ENCODE measurements at regions not wholly inside any gene's neighbourhood (a gene's known extent, or its start where the extent isn't known, plus 50 kb on each side); places are given as distances from the start of the nearest gene placed in this dataset.
"Not testable (repeated sequence)": the region's sequence is repeated elsewhere in the genome, so short reads cannot be mapped to it uniquely, and the experiment has no call there.

- H3K4me1 Mint-ChIP-seq (ENCODE audit: low read depth) = no peaks in the 10 kb centered on the region
- no peaks in the 10 kb centered on the region for H3K27me3 Mint-ChIP-seq (ENCODE audit: low read depth)
- H3K9me3 Mint-ChIP-seq = peaks cover 11% of the 10 kb centered on the region
- H3K4me3 Mint-ChIP-seq = no peak overlapping the region
- no peaks in the 10 kb centered on the region for H3K36me3 Mint-ChIP-seq (ENCODE audit: low read depth)
- no peak overlapping the region for H3K27ac Mint-ChIP-seq
These were observed 337.6 kb upstream of the SLITRK5 start for GRCh38 chr13:87333599-87333998.

- Mint-ChIP-seq H3K27ac (no peak overlapping the region), H3K9me3 (peaks cover 11% of the 10 kb centered on the region), H3K4me1 (ENCODE audit: low read depth) (no peaks in the 10 kb centered on the region), H3K27me3 (ENCODE audit: low read depth) (no peaks in the 10 kb centered on the region), H3K4me3 (no peak overlapping the region), H3K36me3 (ENCODE audit: low read depth) (no peaks in the 10 kb centered on the region)
These were observed 337.0 kb upstream of the SLITRK5 start for GRCh38 chr13:87334176-87334575.

GRCh38 chr13:87336346-87336889 is 334.8 kb upstream of the SLITRK5 start:
- not testable (repeated sequence) for H3K4me3 Mint-ChIP-seq; H3K27ac Mint-ChIP-seq; H3K27me3 Mint-ChIP-seq (ENCODE audit: low read depth); H3K36me3 Mint-ChIP-seq (ENCODE audit: low read depth); H3K4me1 Mint-ChIP-seq (ENCODE audit: low read depth)
- H3K9me3 Mint-ChIP-seq = peaks cover 11% of the 10 kb centered on the region

- H3K9me3 Mint-ChIP-seq = peaks cover 5% of the 10 kb centered on the region
- no peak overlapping the region for H3K27ac Mint-ChIP-seq
- no peak overlapping the region for H3K4me3 Mint-ChIP-seq
- no peaks in the 10 kb centered on the region for H3K4me1 Mint-ChIP-seq (ENCODE audit: low read depth)
- H3K36me3 Mint-ChIP-seq (ENCODE audit: low read depth) = no peaks in the 10 kb centered on the region
- no peaks in the 10 kb centered on the region for H3K27me3 Mint-ChIP-seq (ENCODE audit: low read depth)
These were observed 327.0 kb upstream of the SLITRK5 start for GRCh38 chr13:87344176-87344575.

- Mint-ChIP-seq H3K4me3 (no peak overlapping the region), H3K27me3 (ENCODE audit: low read depth) (no peaks in the 10 kb centered on the region)
These were observed 315.7 kb upstream of the SLITRK5 start for GRCh38 chr13:87355451-87355850.

GRCh38 chr13:87356314-87356713 is 314.9 kb upstream of the SLITRK5 start:
- Mint-ChIP-seq H3K4me3 (no peak overlapping the region), H3K4me1 (ENCODE audit: low read depth) (no peaks in the 10 kb centered on the region), H3K27me3 (ENCODE audit: low read depth) (no peaks in the 10 kb centered on the region), H3K27ac (no peak overlapping the region), H3K9me3 (peaks cover 13% of the 10 kb centered on the region), H3K36me3 (ENCODE audit: low read depth) (no peaks in the 10 kb centered on the region)

More at GRCh38 chr13:87355451-87355850, 315.7 kb upstream of the SLITRK5 start:
- H3K9me3 Mint-ChIP-seq = peaks cover 13% of the 10 kb centered on the region
- H3K27ac Mint-ChIP-seq = no peak overlapping the region
- H3K4me1 Mint-ChIP-seq (ENCODE audit: low read depth) = no peaks in the 10 kb centered on the region
- H3K36me3 Mint-ChIP-seq (ENCODE audit: low read depth) = no peaks in the 10 kb centered on the region

GRCh38 chr13:87358319-87358718 is 312.9 kb upstream of the SLITRK5 start:
- no peak overlapping the region for H3K4me3 Mint-ChIP-seq
- H3K4me1 Mint-ChIP-seq (ENCODE audit: low read depth) = no peaks in the 10 kb centered on the region
- no peak overlapping the region for H3K27ac Mint-ChIP-seq
- H3K9me3 Mint-ChIP-seq = peaks cover 13% of the 10 kb centered on the region
- no peaks in the 10 kb centered on the region for H3K27me3 Mint-ChIP-seq (ENCODE audit: low read depth)
- H3K36me3 Mint-ChIP-seq (ENCODE audit: low read depth) = no peaks in the 10 kb centered on the region

- Mint-ChIP-seq H3K36me3 (ENCODE audit: low read depth) (no peaks in the 10 kb centered on the region), H3K4me1 (ENCODE audit: low read depth) (no peaks in the 10 kb centered on the region), H3K4me3 (no peak overlapping the region), H3K27me3 (ENCODE audit: low read depth) (no peaks in the 10 kb centered on the region), H3K9me3 (peaks cover 6% of the 10 kb centered on the region), H3K27ac (no peak overlapping the region)
These were observed 310.0 kb upstream of the SLITRK5 start for GRCh38 chr13:87361216-87361615.

GRCh38 chr13:87368639-87369038 is 302.5 kb upstream of the SLITRK5 start:
- peaks cover 15% of the 10 kb centered on the region for H3K9me3 Mint-ChIP-seq
- H3K36me3 Mint-ChIP-seq (ENCODE audit: low read depth) = no peaks in the 10 kb centered on the region
- H3K27me3 Mint-ChIP-seq (ENCODE audit: low read depth) = no peaks in the 10 kb centered on the region
- no peak overlapping the region for H3K27ac Mint-ChIP-seq
- no peak overlapping the region for H3K4me3 Mint-ChIP-seq
- no peaks in the 10 kb centered on the region for H3K4me1 Mint-ChIP-seq (ENCODE audit: low read depth)

- Mint-ChIP-seq H3K9me3 (peaks cover 4% of the 10 kb centered on the region), H3K36me3 (ENCODE audit: low read depth) (no peaks in the 10 kb centered on the region), H3K27ac (no peak overlapping the region)
These were observed 295.1 kb upstream of the SLITRK5 start for GRCh38 chr13:87376081-87376480.

GRCh38 chr13:87384099-87384498 is 287.1 kb upstream of the SLITRK5 start:
- no peak overlapping the region for H3K4me3 Mint-ChIP-seq
- no peak overlapping the region for H3K27ac Mint-ChIP-seq
- H3K27me3 Mint-ChIP-seq (ENCODE audit: low read depth) = no peaks in the 10 kb centered on the region
- H3K9me3 Mint-ChIP-seq = peaks cover 4% of the 10 kb centered on the region
- H3K4me1 Mint-ChIP-seq (ENCODE audit: low read depth) = no peaks in the 10 kb centered on the region
- H3K36me3 Mint-ChIP-seq (ENCODE audit: low read depth) = no peaks in the 10 kb centered on the region

More at GRCh38 chr13:87376081-87376480, 295.1 kb upstream of the SLITRK5 start:
- Mint-ChIP-seq H3K4me3 (no peak overlapping the region), H3K27me3 (ENCODE audit: low read depth) (no peaks in the 10 kb centered on the region), H3K4me1 (ENCODE audit: low read depth) (no peaks in the 10 kb centered on the region)

GRCh38 chr13:87393358-87393757 is 277.8 kb upstream of the SLITRK5 start:
- Mint-ChIP-seq H3K27ac (no peak overlapping the region), H3K9me3 (peaks cover 5% of the 10 kb centered on the region), H3K27me3 (ENCODE audit: low read depth) (no peaks in the 10 kb centered on the region), H3K36me3 (ENCODE audit: low read depth) (no peaks in the 10 kb centered on the region), H3K4me1 (ENCODE audit: low read depth) (no peaks in the 10 kb centered on the region), H3K4me3 (no peak overlapping the region)

GRCh38 chr13:87398047-87398446 is 273.1 kb upstream of the SLITRK5 start:
- Mint-ChIP-seq H3K4me1 (ENCODE audit: low read depth) (no peaks in the 10 kb centered on the region), H3K4me3 (no peak overlapping the region), H3K36me3 (ENCODE audit: low read depth) (no peaks in the 10 kb centered on the region), H3K27me3 (ENCODE audit: low read depth) (no peaks in the 10 kb centered on the region), H3K27ac (no peak overlapping the region), H3K9me3 (peaks cover 5% of the 10 kb centered on the region)

GRCh38 chr13:87403748-87404432 is 267.3 kb upstream of the SLITRK5 start:
- H3K4me1 Mint-ChIP-seq (ENCODE audit: low read depth) = no peaks in the 10 kb centered on the region
- H3K4me3 Mint-ChIP-seq = no peak overlapping the region

GRCh38 chr13:87426742-87427141 is 244.4 kb upstream of the SLITRK5 start:
- Mint-ChIP-seq H3K27ac (no peak overlapping the region), H3K4me3 (no peak overlapping the region), H3K9me3 (peaks cover 3% of the 10 kb centered on the region), H3K36me3 (ENCODE audit: low read depth) (no peaks in the 10 kb centered on the region), H3K27me3 (ENCODE audit: low read depth) (no peaks in the 10 kb centered on the region), H3K4me1 (ENCODE audit: low read depth) (no peaks in the 10 kb centered on the region)

More at GRCh38 chr13:87403748-87404432, 267.3 kb upstream of the SLITRK5 start:
- Mint-ChIP-seq H3K36me3 (ENCODE audit: low read depth) (no peaks in the 10 kb centered on the region), H3K27ac (no peak overlapping the region), H3K9me3 (no peaks in the 10 kb centered on the region), H3K27me3 (ENCODE audit: low read depth) (no peaks in the 10 kb centered on the region)
